H1 (cell line): ENCODE measurements at regions not wholly inside any gene's neighbourhood (a gene's known extent, or its start where the extent isn't known, plus 50 kb on each side); places are given as distances from the start of the nearest gene placed in this dataset.

ENCODE experiments used
- CTCF ChIA-PET: fragments of 300-600 bp; sonication (Branson Sonifier 250); formaldehyde crosslinking; loops from one replicate; lab custom pipeline; 2021; ENCODE audit not compliant: partially characterized antibody; lab: Charles Lee
- POLR2A ChIA-PET: fragments of 300-600 bp; sonication (Branson Sonifier 250); formaldehyde crosslinking; loops from one replicate; lab custom pipeline; 2021; ENCODE audit warnings: inconsistent platforms; ENCODE audit not compliant: partially characterized antibody; lab: Charles Lee
- DNase-seq, 2 experiments: peaks; one replicate each; pipeline versions ENCODE4 v3.0.0 to v3.0.0-alpha.2; 2010 to 2022; ENCODE audit warnings: low spot score in 2 of 2, low read depth in 1 of 2, mixed read lengths in 1 of 2
- FAIRE-seq: peaks from 2 replicates; lab custom pipeline; 2011; peaks lifted over from hg19 to GRCh38; lab: Jason Lieb, UNC
- H2AFZ ChIP-seq: 2 replicates; pipeline ENCODE4 v1.8.1; 2012; ENCODE audit warnings: low read length, inconsistent platforms
- H2AK5ac ChIP-seq: 2 replicates; pipeline ENCODE4 v1.6.1; 2013; ENCODE audit warnings: low read depth, low read length
- H2BK120ac ChIP-seq: replicated peaks from 2 replicates; pipeline ENCODE3; 2013; ENCODE audit warnings: low read depth, low read length, inconsistent platforms
- H2BK12ac ChIP-seq: 2 replicates; pipeline ENCODE4 v1.6.1; 2013; ENCODE audit warnings: low read depth, low read length
- H2BK15ac ChIP-seq: 2 replicates; pipeline ENCODE4 v1.6.1; 2013; ENCODE audit warnings: low read length
- H2BK20ac ChIP-seq: 2 replicates; pipeline ENCODE4 v1.6.1; 2013; ENCODE audit warnings: low read length
- H2BK5ac ChIP-seq: 2 replicates; pipeline ENCODE4 v1.6.1; 2013; ENCODE audit warnings: low read depth, low read length
- H3K14ac ChIP-seq: 2 replicates; pipeline ENCODE4 v1.6.1; 2013; ENCODE audit warnings: inconsistent platforms; ENCODE audit not compliant: insufficient read length
- H3K18ac ChIP-seq: 2 replicates; pipeline ENCODE4 v1.6.1; 2013; ENCODE audit warnings: low read length; ENCODE audit errors: extremely low read depth
- H3K23ac ChIP-seq: 2 replicates; pipeline ENCODE4 v1.6.1; 2013; ENCODE audit warnings: inconsistent platforms; ENCODE audit not compliant: insufficient read length
- H3K23me2 ChIP-seq: 2 replicates; pipeline ENCODE4 v1.6.1; 2013; ENCODE audit warnings: low read depth, low read length
- H3K27ac ChIP-seq: 2 replicates; pipeline ENCODE4 v1.6.1; 2011; ENCODE audit warnings: low read depth, low read length, inconsistent platforms
- H3K27me3 ChIP-seq, 4 experiments: replicated peaks in 1 of 4; 1 replicate in 1 of 4; 2 replicates in 3 of 4; pipeline versions ENCODE4 v1.6.1 to v1.8.1; 2011 to 2013; ENCODE audit warnings: low read length in 3 of 4, mild to moderate bottlenecking in 3 of 4, inconsistent platforms in 2 of 4, mixed read lengths in 2 of 4, moderate library complexity in 1 of 4; ENCODE audit not compliant: control insufficient read depth in 3 of 4, insufficient read depth in 3 of 4; ENCODE audit errors: extremely low read depth in 1 of 4
- H3K36me3 ChIP-seq, 4 experiments: 2 replicates each; pipeline versions ENCODE4 v1.6.1 to v1.8.1; 2011 to 2013; ENCODE audit warnings: mild to moderate bottlenecking in 4 of 4, low read length in 3 of 4, moderate library complexity in 2 of 4, control low read depth in 1 of 4, inconsistent platforms in 1 of 4; ENCODE audit not compliant: insufficient read depth in 4 of 4, control insufficient read depth in 2 of 4
- H3K4ac ChIP-seq: replicated peaks from 2 replicates; pipeline ENCODE3; 2013; ENCODE audit warnings: low read length, low read depth, mixed read lengths, inconsistent platforms; ENCODE audit not compliant: insufficient read length
- H3K4me1 ChIP-seq, 4 experiments: replicated peaks in 1 of 4; 1 replicate in 1 of 4; 2 replicates in 3 of 4; pipeline versions ENCODE4 v1.6.1 to v1.8.1; 2011 to 2013; ENCODE audit warnings: low read length in 3 of 4, inconsistent platforms in 2 of 4, mixed read lengths in 1 of 4; ENCODE audit not compliant: insufficient read depth in 4 of 4, control insufficient read depth in 3 of 4
- H3K4me2 ChIP-seq, 2 experiments: 2 replicates each; pipeline versions ENCODE4 v1.6.1 to v1.8.1; 2011 to 2013; ENCODE audit warnings: low read depth in 2 of 2, low read length in 2 of 2, control low read depth in 1 of 2, inconsistent platforms in 1 of 2, mild to moderate bottlenecking in 1 of 2; ENCODE audit not compliant: insufficient read depth in 1 of 2
- H3K4me3 ChIP-seq, 4 experiments: fragments of 200-600, 300-600 bp in 1 of 4; sonication (generic), shearing (Covaris generic), sonication (Bioruptor Twin) in 1 of 4; 2 replicates each; pipeline versions ENCODE4 v1.5.1 to v1.8.1; 2011 to 2016; ENCODE audit warnings: low read length in 4 of 4, low read depth in 3 of 4, control low read depth in 2 of 4, inconsistent platforms in 2 of 4, mild to moderate bottlenecking in 2 of 4, mixed read lengths in 1 of 4, moderate library complexity in 1 of 4; ENCODE audit not compliant: insufficient read depth in 2 of 4; ENCODE audit errors: extremely low read depth in 1 of 4
- H3K56ac ChIP-seq: replicated peaks from 2 replicates; pipeline ENCODE3; 2013; ENCODE audit warnings: low read depth, mild to moderate bottlenecking, mixed read lengths, low read length, inconsistent platforms; ENCODE audit not compliant: insufficient read length
- H3K79me1 ChIP-seq: 2 replicates; pipeline ENCODE4 v1.6.1; 2013; ENCODE audit warnings: low read depth, low read length, control low read depth
- H3K79me2 ChIP-seq, 2 experiments: 2 replicates each; pipeline versions ENCODE4 v1.6.1 to v1.8.1; 2012 to 2013; ENCODE audit warnings: low read length in 2 of 2, mild to moderate bottlenecking in 2 of 2, inconsistent platforms in 1 of 2; ENCODE audit not compliant: insufficient read depth in 2 of 2, control insufficient read depth in 1 of 2
- H3K9ac ChIP-seq, 4 experiments: replicated peaks in 1 of 4; 1 replicate in 1 of 4; 2 replicates in 3 of 4; pipeline versions ENCODE4 v1.6.1 to v1.8.1; 2011 to 2013; ENCODE audit warnings: low read depth in 3 of 4, low read length in 3 of 4, control low read depth in 2 of 4, mild to moderate bottlenecking in 2 of 4, moderate library complexity in 2 of 4, inconsistent platforms in 1 of 4; ENCODE audit errors: extremely low read depth in 1 of 4
- H3K9me3 ChIP-seq, 2 experiments: 2 replicates each; pipeline versions ENCODE4 v1.6.1 to v1.8.1; 2012 to 2013; ENCODE audit warnings: mild to moderate bottlenecking in 2 of 2, moderate library complexity in 2 of 2, control low read depth in 1 of 2, inconsistent platforms in 1 of 2, low read depth in 1 of 2, low read length in 1 of 2, mixed read lengths in 1 of 2; ENCODE audit not compliant: insufficient read depth in 2 of 2
- H4K20me1 ChIP-seq, 2 experiments: replicated peaks in 1 of 2; 2 replicates each; pipeline versions ENCODE3 to v1.8.1; 2011 to 2013; ENCODE audit warnings: inconsistent platforms in 2 of 2, low read length in 2 of 2, mild to moderate bottlenecking in 1 of 2; ENCODE audit not compliant: insufficient read depth in 2 of 2, control insufficient read depth in 1 of 2
- H4K5ac ChIP-seq: 2 replicates; pipeline ENCODE4 v1.6.1; 2013; ENCODE audit warnings: low read length, low read depth, mixed read lengths, inconsistent platforms; ENCODE audit not compliant: insufficient read length
- H4K8ac ChIP-seq: 2 replicates; pipeline ENCODE4 v1.8.0; 2013; ENCODE audit warnings: mild to moderate bottlenecking, moderate library complexity, low read length, inconsistent platforms; ENCODE audit not compliant: insufficient read depth; ENCODE audit errors: extremely low read depth
- H4K91ac ChIP-seq: replicated peaks from 2 replicates; pipeline ENCODE3; 2013; ENCODE audit warnings: low read length, mixed read lengths, inconsistent platforms; ENCODE audit not compliant: insufficient read length
- CHD1 ChIP-seq: IDR thresholded peaks from 2 replicates; pipeline ENCODE4 v1.6.1; 2012; ENCODE audit warnings: low read depth, low read length, improper control_type of control experiment
- EP300 ChIP-seq, 2 experiments: IDR thresholded peaks; 1 replicate in 1 of 2; 2 replicates in 1 of 2; pipeline ENCODE4 v1.6.1; 2011 to 2012; ENCODE audit warnings: low read depth in 2 of 2, low read length in 2 of 2, mild to moderate bottlenecking in 2 of 2, borderline replicate concordance in 1 of 2, inconsistent platforms in 1 of 2, moderate library complexity in 1 of 2
- GABPA ChIP-seq: IDR thresholded peaks from 2 replicates; pipeline ENCODE4 v1.6.1; 2011; ENCODE audit warnings: mild to moderate bottlenecking, low read length, moderate library complexity, borderline replicate concordance; ENCODE audit not compliant: insufficient read depth
- GTF2F1 ChIP-seq: IDR thresholded peaks from 2 replicates; pipeline ENCODE4 v1.6.1; 2012; ENCODE audit warnings: low read depth, low read length, improper control_type of control experiment, borderline replicate concordance
- JUN ChIP-seq: IDR thresholded peaks from 2 replicates; pipeline ENCODE4 v1.6.1; 2011; ENCODE audit warnings: low read depth, mild to moderate bottlenecking, improper control_type of control experiment, low read length
- RFX5 ChIP-seq: IDR thresholded peaks from 2 replicates; pipeline ENCODE4 v1.6.1; 2011; ENCODE audit warnings: low read depth, low read length, improper control_type of control experiment, borderline replicate concordance
- RNF2 ChIP-seq: fragments of 200-900, 300-1000 bp; sonication (generic); IDR thresholded peaks from 2 replicates; pipeline ENCODE4 v1.7.1; 2016; ENCODE audit warnings: borderline replicate concordance, low read depth, mild to moderate bottlenecking, antibody characterized with exemption, low read length; ENCODE audit not compliant: poor library complexity, severe bottlenecking; ENCODE audit errors: missing control alignments
- TAF7 ChIP-seq: optimal IDR thresholded peaks from 2 replicates; pipeline ENCODE3; 2011; ENCODE audit warnings: low read depth, mild to moderate bottlenecking, inconsistent platforms, low read length, moderate library complexity, borderline replicate concordance
- USF2 ChIP-seq: IDR thresholded peaks from 2 replicates; pipeline ENCODE4 v1.6.1; 2011; ENCODE audit warnings: low read length, improper control_type of control experiment
- WGBS, 2 experiments: shearing (Covaris generic) in 1 of 2; methylation state at CpG; one replicate each; pipeline versions ENCODE4 v1.1.6 to v1.1.7; 2013 to 2015; ENCODE audit warnings: low lambda C conversion rate in 2 of 2, mixed read lengths in 2 of 2, inconsistent platforms in 1 of 2, low coverage in 1 of 2, missing lambda C conversion rate in 1 of 2; ENCODE audit not compliant: insufficient replicate concordance in 2 of 2, insufficient coverage in 1 of 2, insufficient read length in 1 of 2; ENCODE audit errors: extremely low coverage in 1 of 2, missing lambda C conversion rate in 1 of 2; 5-methylcytosine and 5-hydroxymethylcytosine counted together

GRCh38 chr11:127385071-127385470 lies 384.5 kb upstream of the KIRREL3 start:
- Histone ChIP-seq H4K91ac (no peak overlapping the region), H3K36me3 (no peaks in the 10 kb centered on the region), H4K20me1 (no peaks in the 10 kb centered on the region), H3K4me3 (no peak overlapping the region), H3K4ac (no peak overlapping the region), H2AK5ac (no peak overlapping the region), H3K9me3 (no peaks in the 10 kb centered on the region), H3K79me2 (no peaks in the 10 kb centered on the region), H3K14ac (no peak overlapping the region), H2BK5ac (no peak overlapping the region), H2AFZ (no peak overlapping the region), H3K56ac (no peak overlapping the region), H2BK120ac (no peak overlapping the region), H2BK15ac (no peak overlapping the region), H3K4me1 (no peaks in the 10 kb centered on the region), H3K23me2 (no peaks in the 10 kb centered on the region), H3K27ac (no peak overlapping the region), H3K27me3 (no peaks in the 10 kb centered on the region), H2BK20ac (no peak overlapping the region), H3K4me2 (no peak overlapping the region), H2BK12ac (no peak overlapping the region), H3K9ac (no peak overlapping the region), H4K5ac (no peak overlapping the region), H4K8ac (no peak overlapping the region), H3K18ac (no peak overlapping the region), H3K79me1 (no peaks in the 10 kb centered on the region), H3K23ac (no peak overlapping the region)
- ChIA-PET POLR2A (interaction anchor here (0.6 kb wide), 1 partner anchor 995 kb away, joined by 3 read pairs; no protein-coding TSS in a partner anchor), CTCF (interaction anchor here (1.1 kb wide), 1 partner anchor 48 kb away, joined by 3 read pairs; no protein-coding TSS in a partner anchor)
- FAIRE-seq: no peak
- WGBS, 2 experiments: 93% methylated on average over 10 of the region's 10 CpGs; no CpG with 5 or more reads in 1 of the 2 experiments
- TF ChIP-seq RNF2: no peak
- TF ChIP-seq RFX5: no peak
- no peak for TF ChIP-seq GTF2F1
- TF ChIP-seq TAF7: no peak
- no peak for TF ChIP-seq CHD1
- TF ChIP-seq GABPA: no peak
- no peak for TF ChIP-seq USF2
- TF ChIP-seq EP300 (IDR thresholded peaks at IDR 0.05; ENCODE audit: borderline replicate concordance in 1 of 2, low read depth in 2 of 2, low read length in 2 of 2): no peak
- no peak for TF ChIP-seq JUN
- DNase-seq: no peak
